GM12873 (cell line): ENCODE measurements at regions not wholly inside any gene's neighbourhood (a gene's known extent, or its start where the extent isn't known, plus 50 kb on each side); places are given as distances from the start of the nearest gene placed in this dataset.

Experiments used
- TF ChIP-seq, protein P1 (sequence below): IDR thresholded peaks from 2 replicates; pipeline ENCODE4 v1.5.1; 2012; ENCODE audit warnings: low read depth, mild to moderate bottlenecking, moderate library complexity, low read length, control low read depth; ENCODE audit not compliant: insufficient read depth; ENCODE audit errors: missing control alignments

GRCh38 chr10:131500181-131500580 is 188.7 kb upstream of the TCERG1L start:
- TF ChIP-seq, protein P1, sequence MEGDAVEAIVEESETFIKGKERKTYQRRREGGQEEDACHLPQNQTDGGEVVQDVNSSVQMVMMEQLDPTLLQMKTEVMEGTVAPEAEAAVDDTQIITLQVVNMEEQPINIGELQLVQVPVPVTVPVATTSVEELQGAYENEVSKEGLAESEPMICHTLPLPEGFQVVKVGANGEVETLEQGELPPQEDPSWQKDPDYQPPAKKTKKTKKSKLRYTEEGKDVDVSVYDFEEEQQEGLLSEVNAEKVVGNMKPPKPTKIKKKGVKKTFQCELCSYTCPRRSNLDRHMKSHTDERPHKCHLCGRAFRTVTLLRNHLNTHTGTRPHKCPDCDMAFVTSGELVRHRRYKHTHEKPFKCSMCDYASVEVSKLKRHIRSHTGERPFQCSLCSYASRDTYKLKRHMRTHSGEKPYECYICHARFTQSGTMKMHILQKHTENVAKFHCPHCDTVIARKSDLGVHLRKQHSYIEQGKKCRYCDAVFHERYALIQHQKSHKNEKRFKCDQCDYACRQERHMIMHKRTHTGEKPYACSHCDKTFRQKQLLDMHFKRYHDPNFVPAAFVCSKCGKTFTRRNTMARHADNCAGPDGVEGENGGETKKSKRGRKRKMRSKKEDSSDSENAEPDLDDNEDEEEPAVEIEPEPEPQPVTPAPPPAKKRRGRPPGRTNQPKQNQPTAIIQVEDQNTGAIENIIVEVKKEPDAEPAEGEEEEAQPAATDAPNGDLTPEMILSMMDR, result no peak

GRCh38 chr10:131500892-131501291 is 189.4 kb upstream of the TCERG1L start:
- TF ChIP-seq, protein P1, result no peak

DNA sequence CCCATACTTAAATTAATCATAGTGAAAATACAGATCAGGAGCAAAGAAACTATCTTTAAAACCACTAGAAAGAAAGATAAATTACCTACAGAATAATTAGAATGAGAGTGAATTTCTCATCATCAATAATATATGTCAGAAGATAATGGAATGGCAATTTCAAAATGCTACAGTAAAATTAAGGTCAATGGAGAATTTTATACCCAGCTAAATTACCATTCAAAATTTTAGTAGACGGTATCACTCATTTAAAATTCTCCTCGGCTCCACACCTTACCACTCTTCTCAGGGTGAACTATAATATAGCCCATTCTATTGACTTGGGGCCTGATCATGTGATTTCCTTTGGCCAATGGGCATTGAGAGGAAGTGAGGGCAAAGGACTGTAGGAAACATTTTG is 192.5 kb upstream of the TCERG1L start:
- TF ChIP-seq, protein P1, result no peak

DNA sequence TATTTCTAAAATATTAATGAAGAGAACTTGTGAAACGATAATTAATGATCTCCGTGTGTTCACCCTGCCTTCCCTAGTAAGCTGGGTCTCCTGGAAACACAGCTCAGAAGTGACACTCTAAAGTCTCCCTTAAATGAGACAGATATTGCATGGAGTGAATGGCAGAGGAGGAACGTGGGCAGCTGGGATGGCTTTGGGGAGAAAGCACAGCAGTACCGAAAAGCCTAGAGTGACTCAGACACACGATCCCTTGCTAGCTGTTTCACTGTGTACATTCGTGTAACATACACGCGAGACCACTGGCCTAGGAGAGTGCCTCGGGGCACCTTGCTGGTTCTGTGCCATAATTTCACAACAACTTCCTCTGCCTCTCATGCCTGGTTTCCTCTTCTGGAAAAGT is 199.9 kb upstream of the TCERG1L start:
- TF ChIP-seq, protein P1, result no peak

DNA sequence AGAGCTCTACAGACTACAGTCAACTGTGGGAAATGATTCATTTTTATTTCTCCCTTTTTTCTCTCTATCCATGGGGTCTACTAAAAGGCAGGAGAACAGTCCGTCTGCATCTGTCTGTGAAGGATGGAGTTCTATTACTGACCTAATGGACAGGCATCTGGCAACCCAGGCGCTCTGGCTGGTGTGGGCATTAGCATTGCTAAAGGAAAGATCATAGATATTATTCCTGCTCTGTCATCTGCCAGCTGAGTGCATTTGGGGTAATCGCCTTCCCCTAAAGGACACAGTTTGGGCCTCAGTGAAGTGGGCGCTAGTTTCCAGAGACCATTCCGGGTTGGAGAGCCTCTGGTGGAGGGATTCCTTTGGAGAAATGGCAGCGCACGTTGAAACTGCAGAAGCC is 201.3 kb upstream of the TCERG1L start:
- TF ChIP-seq, protein P1, result no peak

DNA sequence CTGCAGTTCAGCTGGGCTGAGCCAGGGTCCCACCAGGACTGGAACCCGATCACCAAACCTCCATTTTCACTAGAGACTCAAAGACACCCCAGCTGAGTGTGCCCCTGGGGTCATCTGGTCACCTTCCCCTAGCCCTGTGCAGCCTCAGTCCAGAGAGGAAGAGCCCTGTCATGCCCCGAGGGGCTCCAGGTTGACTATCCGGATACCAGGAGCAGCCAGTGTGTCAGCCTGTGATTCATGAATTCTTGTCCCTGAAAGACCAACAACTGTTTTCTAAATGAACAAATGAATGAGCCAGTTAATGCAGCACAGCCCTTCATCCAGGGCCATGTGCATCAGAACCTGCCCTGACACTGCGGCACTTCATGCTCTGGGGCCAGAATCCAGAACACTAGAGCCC is 201.9 kb upstream of the TCERG1L start:
- TF ChIP-seq, protein P1, result no peak

DNA sequence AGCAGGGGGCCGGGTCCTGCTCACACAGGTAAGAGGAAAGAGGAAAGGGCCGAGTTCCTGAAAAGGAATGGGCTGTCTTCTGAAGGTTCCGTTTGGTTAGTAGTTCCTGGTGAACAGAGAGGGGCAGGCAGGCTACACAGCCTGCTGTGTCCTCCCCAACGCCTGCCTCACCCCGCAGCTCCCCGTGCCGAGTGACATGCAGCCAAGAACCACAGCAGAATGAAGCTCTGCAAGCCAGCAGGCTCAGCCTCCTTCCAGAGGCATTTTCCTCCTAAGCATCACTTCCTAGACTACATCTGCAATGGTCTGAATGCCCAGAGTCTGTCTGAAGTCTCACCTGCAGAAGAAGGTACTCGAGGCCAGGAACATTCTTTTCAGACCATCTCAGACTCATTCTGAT is 202.4 kb upstream of the TCERG1L start:
- TF ChIP-seq, protein P1, result no peak
